ENCODE measurements at regions not wholly inside any gene's neighbourhood (a gene's known extent, or its start where the extent isn't known, plus 50 kb on each side); places are given as distances from the start of the nearest gene placed in this dataset.

DNA sequence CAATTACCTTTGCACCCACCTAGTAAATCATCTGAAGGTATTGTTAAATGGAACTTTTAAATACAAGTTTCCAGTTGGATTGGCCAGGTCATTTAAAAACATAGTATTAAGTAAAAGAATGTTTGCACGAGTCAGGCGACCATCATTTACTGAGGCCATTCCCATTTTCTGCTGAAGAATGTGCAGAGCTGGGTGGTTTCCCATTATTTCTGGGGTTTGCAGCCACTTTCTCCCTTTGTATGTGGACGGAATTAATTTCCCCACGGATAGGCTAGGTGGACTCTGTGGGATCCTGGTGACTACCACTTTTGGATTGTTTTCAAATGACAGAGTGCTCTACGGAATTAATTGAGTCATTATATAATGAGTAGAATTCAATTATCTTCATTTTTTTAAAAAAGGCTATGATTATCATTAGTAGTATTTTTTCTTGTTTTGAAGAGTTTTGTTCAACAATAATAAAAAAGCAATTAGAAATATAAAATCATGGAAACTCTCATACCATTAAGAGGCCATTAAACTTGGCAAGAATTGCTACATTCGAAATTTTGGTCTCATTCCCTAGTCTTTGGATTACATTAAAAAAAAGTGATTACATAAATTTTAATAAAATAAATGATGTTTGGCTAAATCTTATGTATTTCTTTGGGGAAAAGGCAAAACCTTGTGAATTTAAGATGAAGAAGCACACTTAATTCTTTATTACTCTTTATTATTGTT lies 120.4 kb upstream of the FZD8 start:
- TF ChIP-seq, protein P1, sequence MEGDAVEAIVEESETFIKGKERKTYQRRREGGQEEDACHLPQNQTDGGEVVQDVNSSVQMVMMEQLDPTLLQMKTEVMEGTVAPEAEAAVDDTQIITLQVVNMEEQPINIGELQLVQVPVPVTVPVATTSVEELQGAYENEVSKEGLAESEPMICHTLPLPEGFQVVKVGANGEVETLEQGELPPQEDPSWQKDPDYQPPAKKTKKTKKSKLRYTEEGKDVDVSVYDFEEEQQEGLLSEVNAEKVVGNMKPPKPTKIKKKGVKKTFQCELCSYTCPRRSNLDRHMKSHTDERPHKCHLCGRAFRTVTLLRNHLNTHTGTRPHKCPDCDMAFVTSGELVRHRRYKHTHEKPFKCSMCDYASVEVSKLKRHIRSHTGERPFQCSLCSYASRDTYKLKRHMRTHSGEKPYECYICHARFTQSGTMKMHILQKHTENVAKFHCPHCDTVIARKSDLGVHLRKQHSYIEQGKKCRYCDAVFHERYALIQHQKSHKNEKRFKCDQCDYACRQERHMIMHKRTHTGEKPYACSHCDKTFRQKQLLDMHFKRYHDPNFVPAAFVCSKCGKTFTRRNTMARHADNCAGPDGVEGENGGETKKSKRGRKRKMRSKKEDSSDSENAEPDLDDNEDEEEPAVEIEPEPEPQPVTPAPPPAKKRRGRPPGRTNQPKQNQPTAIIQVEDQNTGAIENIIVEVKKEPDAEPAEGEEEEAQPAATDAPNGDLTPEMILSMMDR (IDR thresholded peaks at IDR 0.05; ENCODE audit: low read depth, low read length, missing control alignments): no peak
- no peak for DNase-seq (ENCODE audit: low read depth)

DNA sequence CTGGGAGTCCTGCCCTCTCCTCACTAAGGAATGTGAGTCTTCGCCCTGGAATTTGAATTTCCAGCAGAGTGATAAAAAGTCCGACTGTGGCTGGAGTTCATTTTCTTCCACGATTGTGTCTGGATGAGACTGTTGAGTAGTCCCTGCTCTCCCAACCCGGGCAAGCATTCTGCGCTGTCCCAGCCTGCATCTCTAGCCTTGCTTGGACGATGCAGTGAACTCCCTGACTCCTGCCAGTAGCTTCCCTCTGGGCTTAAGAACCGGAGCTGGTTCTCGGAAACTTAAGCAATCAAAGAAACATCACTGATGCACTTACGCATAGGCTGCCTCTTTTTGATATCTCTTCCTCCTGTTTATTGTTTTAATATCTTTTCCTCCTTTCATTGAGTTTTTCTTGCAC lies 116.0 kb upstream of the FZD8 start:
- no peak overlapping the region for H3K4me3 ChIP-seq (ENCODE audit: low read depth, low read length)
- TF ChIP-seq, protein P1 (IDR thresholded peaks at IDR 0.05; ENCODE audit: low read depth, low read length, missing control alignments): no peak
- DNase-seq (ENCODE audit: low read depth): no peak

More for the DNA sequence above, 120.4 kb upstream of the FZD8 start:
- no peak overlapping the region for H3K4me3 ChIP-seq (ENCODE audit: low read depth, low read length)

DNA sequence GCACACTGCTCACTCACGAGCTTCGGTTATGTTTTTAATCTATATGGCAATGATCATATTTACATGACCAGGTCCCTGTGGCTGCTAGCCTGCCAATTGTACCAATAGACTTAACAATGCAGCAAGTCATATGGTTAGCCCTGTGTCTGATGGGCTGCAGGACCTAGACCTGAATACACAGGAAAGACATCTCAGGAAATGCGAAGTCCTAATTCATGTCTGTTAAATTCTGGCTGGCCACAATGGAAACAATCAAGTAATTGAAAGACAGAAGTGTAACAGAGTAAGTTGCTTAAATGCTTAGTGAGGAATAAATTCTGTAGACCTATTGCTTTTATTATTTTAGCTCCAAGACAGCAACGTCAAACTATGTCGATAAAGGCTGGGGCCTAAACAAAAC lies 112.4 kb upstream of the FZD8 start:
- no peak for DNase-seq (ENCODE audit: low read depth)
- TF ChIP-seq, protein P1 (IDR thresholded peaks at IDR 0.05; ENCODE audit: low read depth, low read length, missing control alignments): no peak
- H3K4me3 ChIP-seq (ENCODE audit: low read depth, low read length): no peak overlapping the region

DNA sequence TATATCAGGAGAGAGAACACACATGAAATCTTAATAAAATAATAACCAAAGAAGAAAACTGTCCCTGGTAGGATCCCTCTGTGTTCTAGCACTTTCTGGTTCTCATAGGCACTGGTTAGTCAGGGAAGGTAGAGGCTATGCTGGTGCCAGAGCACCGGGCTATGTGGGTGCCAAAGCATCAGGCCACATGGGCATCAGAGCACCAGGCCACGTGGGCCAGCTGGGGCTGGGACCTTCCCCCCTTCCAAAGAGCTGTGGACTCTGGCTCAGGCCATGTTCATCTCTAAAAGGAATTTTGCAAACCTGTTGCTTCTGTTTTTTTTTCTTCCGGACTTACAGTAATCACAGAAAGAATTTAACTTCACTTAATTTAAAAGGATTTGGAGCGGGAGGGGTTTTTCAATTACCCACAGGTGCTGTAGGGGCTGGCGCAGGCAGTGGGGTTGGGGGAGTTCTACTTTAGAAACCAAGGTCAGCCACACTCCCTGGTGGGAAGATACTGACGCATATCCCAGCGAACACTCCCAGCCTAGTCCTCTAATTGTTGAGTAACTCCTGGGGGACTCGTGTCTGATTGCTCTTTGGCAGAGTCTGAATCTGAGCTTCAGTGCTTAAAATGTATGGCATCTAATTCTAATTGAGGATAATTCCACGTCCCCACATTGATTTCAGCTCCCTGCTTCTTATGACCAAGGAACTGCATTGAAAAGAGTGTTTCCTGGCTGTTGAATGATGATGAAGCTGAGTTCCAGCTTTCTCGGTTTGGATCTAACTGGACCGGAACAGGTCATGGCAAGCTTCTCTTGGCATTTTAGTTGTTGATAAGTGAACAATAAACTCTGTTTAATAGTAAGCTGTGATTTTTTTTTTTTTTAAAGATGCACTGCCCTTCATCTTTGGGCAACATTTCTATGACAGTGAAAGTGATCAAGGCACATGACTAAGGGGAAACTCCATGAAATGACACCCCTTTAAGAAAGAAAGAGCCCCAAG lies 110.7 kb upstream of the FZD8 start:
- no peak overlapping the region for H3K4me3 ChIP-seq (ENCODE audit: low read depth, low read length)
- TF ChIP-seq, protein P1 (IDR thresholded peaks at IDR 0.05; ENCODE audit: low read depth, low read length, missing control alignments): no peak
- no peak for DNase-seq (ENCODE audit: low read depth)

DNA sequence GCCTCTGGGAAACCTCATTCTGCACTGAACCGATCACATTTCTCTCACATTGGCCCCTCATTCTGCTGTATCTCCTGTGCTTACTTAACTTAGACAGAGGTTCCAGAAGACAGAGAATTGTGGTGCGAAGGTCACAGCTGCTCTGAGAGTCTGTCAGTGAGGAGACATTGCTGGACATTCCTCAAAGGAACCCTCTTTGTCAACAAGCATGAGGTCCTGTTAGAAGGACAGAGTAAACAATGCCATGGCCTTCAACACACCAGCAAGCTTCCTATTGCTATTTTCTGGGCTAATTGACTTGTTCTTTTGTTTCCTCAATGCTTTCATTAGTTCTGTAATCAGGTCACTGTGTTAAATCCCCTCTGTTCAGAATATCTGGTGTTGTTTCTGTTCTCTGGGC lies 109.3 kb upstream of the FZD8 start:
- H3K4me3 ChIP-seq (ENCODE audit: low read depth, low read length): no peak overlapping the region
- TF ChIP-seq, protein P1 (IDR thresholded peaks at IDR 0.05; ENCODE audit: low read depth, low read length, missing control alignments): no peak
- DNase-seq (ENCODE audit: low read depth): no peak

DNA sequence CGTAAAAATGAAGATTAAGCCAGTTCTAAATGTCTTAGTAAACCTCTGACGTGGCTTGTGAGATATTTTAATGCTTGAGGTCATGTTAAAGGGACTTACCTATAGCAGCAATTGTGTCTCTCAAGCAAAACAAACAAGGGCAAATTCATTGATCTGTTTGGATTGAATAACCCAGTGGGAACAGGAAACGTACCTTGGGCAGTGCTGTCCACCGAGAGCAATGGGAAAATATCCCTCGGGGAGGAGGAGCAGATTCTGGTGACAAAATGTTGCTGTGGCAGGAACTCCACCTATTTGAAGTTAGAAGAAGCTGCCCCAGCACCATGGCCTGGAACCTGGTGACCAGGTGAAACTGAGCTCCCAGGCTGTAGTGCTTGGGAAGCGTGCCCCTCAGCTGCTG lies 107.1 kb upstream of the FZD8 start:
- no peak for DNase-seq (ENCODE audit: low read depth)
- no peak overlapping the region for H3K4me3 ChIP-seq (ENCODE audit: low read depth, low read length)
- TF ChIP-seq, protein P1 (IDR thresholded peaks at IDR 0.05; ENCODE audit: low read depth, low read length, missing control alignments): no peak
